Endodermal cell (in vitro differentiated cells): ENCODE measurements at regions not wholly inside any gene's neighbourhood (a gene's known extent, or its start where the extent isn't known, plus 50 kb on each side); places are given as distances from the start of the nearest gene placed in this dataset.
"Not testable (repeated sequence)": the region's sequence is repeated elsewhere in the genome, so short reads cannot be mapped to it uniquely, and the experiment has no call there.

Experiments
- DNase-seq: peaks from one replicate; pipeline ENCODE4 v3.0.0-alpha.2; 2017
- H3K27ac ChIP-seq: 2 replicates; pipeline ENCODE4 v1.5.1; 2013; ENCODE audit warnings: mild to moderate bottlenecking, low read depth, low read length, moderate library complexity
- H3K27me3 ChIP-seq: 2 replicates; pipeline ENCODE4 v1.6.1; 2013; ENCODE audit warnings: mild to moderate bottlenecking, low read length, moderate library complexity; ENCODE audit not compliant: insufficient read depth, control insufficient read depth, poor library complexity, severe bottlenecking
- H3K36me3 ChIP-seq: 2 replicates; pipeline ENCODE4 v1.7.0; 2013; ENCODE audit warnings: mild to moderate bottlenecking, low read length, moderate library complexity; ENCODE audit not compliant: control insufficient read depth, insufficient read depth
- H3K4me1 ChIP-seq: one replicate; pipeline ENCODE4 v1.7.0; 2013; ENCODE audit warnings: low read length; ENCODE audit not compliant: control insufficient read depth, insufficient read depth
- H3K4me3 ChIP-seq: 2 replicates; pipeline ENCODE4 v1.5.1; 2013; ENCODE audit warnings: mild to moderate bottlenecking, low read length, moderate library complexity
- H3K9ac ChIP-seq: 2 replicates; pipeline ENCODE4 v1.6.1; 2013; ENCODE audit warnings: mild to moderate bottlenecking, low read length, moderate library complexity; ENCODE audit not compliant: poor library complexity, severe bottlenecking; ENCODE audit errors: extremely low read depth
- H3K9me3 ChIP-seq: 2 replicates; pipeline ENCODE4 v1.6.1; 2013; ENCODE audit warnings: mild to moderate bottlenecking, low read length, moderate library complexity; ENCODE audit not compliant: control insufficient read depth
- H3K27ac Mint-ChIP-seq: 2 replicates; pipeline ENCODE4 v1.8.0; 2020; ENCODE audit warnings: mixed read lengths
- H3K27me3 Mint-ChIP-seq: 2 replicates; pipeline ENCODE4 v1.8.0; 2021; ENCODE audit warnings: mild to moderate bottlenecking, mixed read lengths; ENCODE audit not compliant: insufficient read depth
- H3K36me3 Mint-ChIP-seq: 2 replicates; pipeline ENCODE4 v1.8.0; 2020; ENCODE audit warnings: low read depth, mixed read lengths
- H3K4me1 Mint-ChIP-seq: 2 replicates; pipeline ENCODE4 v1.8.0; 2020; ENCODE audit warnings: mixed read lengths
- H3K4me3 Mint-ChIP-seq: 2 replicates; pipeline ENCODE4 v1.8.0; 2020; ENCODE audit warnings: mild to moderate bottlenecking, moderate library complexity, mixed read lengths
- H3K9me3 Mint-ChIP-seq: 2 replicates; pipeline ENCODE4 v1.8.0; 2020; ENCODE audit warnings: mild to moderate bottlenecking, mixed read lengths
- WGBS, 2 experiments: methylation state at CpG; one replicate each; pipeline versions ENCODE4 v1.1.5 to v1.1.7; 2013; ENCODE audit warnings: missing lambda C conversion rate in 2 of 2, mixed read lengths in 1 of 2; ENCODE audit not compliant: insufficient coverage in 1 of 2, insufficient read length in 1 of 2; 5-methylcytosine and 5-hydroxymethylcytosine counted together
- TF ChIP-seq, protein P1 (sequence below): fragments of 200-600 bp; sonication (generic); conservative IDR thresholded peaks from 2 replicates; pipeline ENCODE4 v1.5.0; 2021; ENCODE audit warnings: antibody characterized with exemption, mild to moderate bottlenecking

DNA sequence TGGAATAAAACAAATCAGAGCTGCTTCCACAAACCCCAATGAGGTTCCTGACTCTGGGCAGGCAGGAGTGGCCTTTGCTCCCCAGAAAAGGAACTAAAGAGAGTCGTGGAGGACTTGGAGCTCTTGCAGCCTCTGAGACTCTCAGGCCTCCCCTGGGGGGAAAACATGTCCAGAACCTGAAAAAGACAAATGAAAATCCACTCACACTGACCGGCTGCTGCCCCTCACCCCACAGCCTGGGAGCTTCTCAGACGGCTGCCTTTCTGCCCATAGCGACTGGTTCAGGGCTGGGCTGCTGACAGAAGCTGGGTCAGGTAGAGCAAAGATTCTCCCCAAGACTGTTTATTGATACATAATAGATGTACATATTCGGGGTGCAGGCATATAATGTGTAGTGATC, 356.0 kb downstream of the ADGRD1 start:
- Histone ChIP-seq H3K9ac (no peak overlapping the region), H3K4me3 (no peak overlapping the region), H3K9me3 (peaks cover under 1% of the 10 kb centered on the region), H3K36me3 (no peaks in the 10 kb centered on the region), H3K4me1 (peaks cover 3% of the 10 kb centered on the region), H3K27me3 (no peaks in the 10 kb centered on the region), H3K27ac (no peak overlapping the region)
- Mint-ChIP-seq H3K4me1 (peaks cover 8% of the 10 kb centered on the region), H3K9me3 (peaks cover 4% of the 10 kb centered on the region), H3K27me3 (no peaks in the 10 kb centered on the region), H3K4me3 (no peak overlapping the region), H3K36me3 (no peaks in the 10 kb centered on the region), H3K27ac (no peak overlapping the region)
- TF ChIP-seq, protein P1, sequence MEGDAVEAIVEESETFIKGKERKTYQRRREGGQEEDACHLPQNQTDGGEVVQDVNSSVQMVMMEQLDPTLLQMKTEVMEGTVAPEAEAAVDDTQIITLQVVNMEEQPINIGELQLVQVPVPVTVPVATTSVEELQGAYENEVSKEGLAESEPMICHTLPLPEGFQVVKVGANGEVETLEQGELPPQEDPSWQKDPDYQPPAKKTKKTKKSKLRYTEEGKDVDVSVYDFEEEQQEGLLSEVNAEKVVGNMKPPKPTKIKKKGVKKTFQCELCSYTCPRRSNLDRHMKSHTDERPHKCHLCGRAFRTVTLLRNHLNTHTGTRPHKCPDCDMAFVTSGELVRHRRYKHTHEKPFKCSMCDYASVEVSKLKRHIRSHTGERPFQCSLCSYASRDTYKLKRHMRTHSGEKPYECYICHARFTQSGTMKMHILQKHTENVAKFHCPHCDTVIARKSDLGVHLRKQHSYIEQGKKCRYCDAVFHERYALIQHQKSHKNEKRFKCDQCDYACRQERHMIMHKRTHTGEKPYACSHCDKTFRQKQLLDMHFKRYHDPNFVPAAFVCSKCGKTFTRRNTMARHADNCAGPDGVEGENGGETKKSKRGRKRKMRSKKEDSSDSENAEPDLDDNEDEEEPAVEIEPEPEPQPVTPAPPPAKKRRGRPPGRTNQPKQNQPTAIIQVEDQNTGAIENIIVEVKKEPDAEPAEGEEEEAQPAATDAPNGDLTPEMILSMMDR, result no peak
- 88 to 100% methylated on average over 1 to 5 of the region's 5 CpGs for WGBS, 2 experiments
- DNase-seq, result peak; percentile 41

DNA sequence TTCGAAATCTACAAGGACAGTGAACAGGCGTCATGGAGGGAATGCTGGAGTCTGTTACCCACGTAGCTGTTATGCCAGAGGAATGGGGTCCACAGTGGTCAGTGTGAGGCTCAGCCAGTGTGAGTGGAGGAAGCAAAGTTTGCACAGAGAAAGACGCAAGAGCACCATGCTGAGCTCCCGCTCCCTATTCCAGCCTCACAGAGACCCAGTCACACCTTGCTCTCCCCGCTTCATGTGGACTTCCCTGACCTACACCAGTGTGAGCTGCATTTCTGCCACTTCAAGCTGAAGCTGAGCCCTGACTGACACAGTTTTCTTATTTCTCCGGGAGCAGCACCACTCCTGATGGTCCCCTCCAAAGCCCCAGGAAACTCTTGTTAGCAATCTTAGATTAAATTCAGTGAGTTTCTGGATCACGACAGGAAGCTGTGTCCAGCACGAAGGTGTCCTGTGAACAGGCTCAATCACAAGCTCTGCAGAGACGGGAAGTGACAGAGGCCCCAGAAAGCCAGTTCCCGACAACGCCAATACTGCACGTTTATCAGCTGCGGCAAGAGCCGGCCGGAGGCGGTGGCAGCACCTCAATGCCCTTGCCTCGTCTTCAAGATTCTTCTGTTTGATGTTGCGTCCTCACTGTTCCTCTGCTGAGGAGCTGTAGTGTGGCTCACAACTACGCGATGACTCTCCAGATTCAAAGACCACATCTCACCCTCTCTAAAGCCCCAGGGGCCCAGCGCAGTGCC, 356.7 kb downstream of the ADGRD1 start:
- not testable (repeated sequence) for H3K27ac Mint-ChIP-seq, H3K9me3 Mint-ChIP-seq, H3K36me3 ChIP-seq, H3K4me3 Mint-ChIP-seq, H3K9ac ChIP-seq, H3K4me3 ChIP-seq, H3K4me1 Mint-ChIP-seq, H3K27me3 ChIP-seq, H3K27ac ChIP-seq, H3K4me1 ChIP-seq, H3K27me3 Mint-ChIP-seq, H3K9me3 ChIP-seq, H3K36me3 Mint-ChIP-seq
- WGBS, 2 experiments, result 79 to 89% methylated on average over 7 to 18 of the region's 22 CpGs
- peak; percentile 46 for DNase-seq

DNA sequence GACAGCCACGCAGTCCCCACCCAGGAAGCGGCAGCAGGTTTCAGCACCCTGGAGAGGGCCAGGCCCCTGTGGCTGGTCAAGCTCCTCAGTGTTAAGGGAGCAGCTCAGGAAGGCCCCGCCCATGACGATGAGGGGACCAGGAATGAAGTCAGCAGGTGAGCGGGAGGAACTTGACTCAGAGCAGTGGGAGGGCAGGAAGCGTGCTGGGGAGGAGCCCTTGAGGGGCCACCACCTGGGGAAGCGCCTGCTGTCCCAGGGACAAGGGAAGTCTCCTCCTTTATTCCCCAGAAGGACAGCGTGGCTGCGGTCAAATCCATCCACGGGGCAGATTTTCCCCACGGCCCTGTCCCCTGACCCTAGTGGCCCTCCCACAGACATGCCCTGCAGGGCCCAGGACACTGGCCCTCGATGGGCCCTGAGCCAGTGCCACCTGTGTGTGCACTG, 357.6 kb downstream of the ADGRD1 start:
- peak; percentile 90 for DNase-seq
- not testable (repeated sequence) for H3K27me3 Mint-ChIP-seq, H3K27ac Mint-ChIP-seq, H3K4me3 ChIP-seq, H3K9ac ChIP-seq, H3K4me1 ChIP-seq, H3K36me3 ChIP-seq, H3K36me3 Mint-ChIP-seq, H3K27me3 ChIP-seq, H3K9me3 ChIP-seq, H3K27ac ChIP-seq, H3K4me3 Mint-ChIP-seq, H3K4me1 Mint-ChIP-seq
- H3K9me3 Mint-ChIP-seq, result peaks cover 13% of the 10 kb centered on the region
- WGBS, 2 experiments, result 23 to 43% methylated on average over 3 to 10 of the region's 12 CpGs

DNA sequence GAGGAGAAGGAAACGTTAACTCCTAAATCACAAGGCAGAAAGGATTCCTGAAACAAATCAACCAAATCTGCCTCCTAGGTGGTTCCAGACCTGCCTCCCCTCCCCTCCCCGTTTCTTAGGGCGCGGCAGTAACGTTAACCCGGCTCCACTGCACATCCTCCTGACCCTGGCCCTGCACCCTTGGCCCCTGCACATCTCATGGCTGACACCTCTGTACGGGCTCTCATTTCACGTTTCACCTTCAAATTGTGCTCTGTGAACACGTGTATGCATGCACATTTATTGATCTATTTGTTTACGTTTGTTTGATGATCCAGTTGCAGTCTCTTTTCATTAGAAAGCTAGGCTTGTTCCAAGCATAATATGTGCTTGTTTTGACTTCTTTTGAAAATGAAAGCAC, 358.1 kb downstream of the ADGRD1 start:
- Histone ChIP-seq H3K4me1 (peaks cover 3% of the 10 kb centered on the region), H3K36me3 (no peaks in the 10 kb centered on the region), H3K9ac (no peak overlapping the region), H3K27ac (no peak overlapping the region), H3K9me3 (peaks cover 4% of the 10 kb centered on the region), H3K27me3 (no peaks in the 10 kb centered on the region), H3K4me3 (no peak overlapping the region)
- H3K27me3 Mint-ChIP-seq, result no peaks in the 10 kb centered on the region
- WGBS, 2 experiments, result 70 to 72% methylated on average over 9 of the region's 10 CpGs
- no peaks in the 10 kb centered on the region for H3K36me3 Mint-ChIP-seq
- no peak overlapping the region for H3K4me3 Mint-ChIP-seq
- TF ChIP-seq, protein P1, result no peak
- H3K27ac Mint-ChIP-seq, result no peak overlapping the region
- peaks cover 17% of the 10 kb centered on the region for H3K9me3 Mint-ChIP-seq
- peak; percentile 30 for DNase-seq
- H3K4me1 Mint-ChIP-seq, result peaks cover 8% of the 10 kb centered on the region

DNA sequence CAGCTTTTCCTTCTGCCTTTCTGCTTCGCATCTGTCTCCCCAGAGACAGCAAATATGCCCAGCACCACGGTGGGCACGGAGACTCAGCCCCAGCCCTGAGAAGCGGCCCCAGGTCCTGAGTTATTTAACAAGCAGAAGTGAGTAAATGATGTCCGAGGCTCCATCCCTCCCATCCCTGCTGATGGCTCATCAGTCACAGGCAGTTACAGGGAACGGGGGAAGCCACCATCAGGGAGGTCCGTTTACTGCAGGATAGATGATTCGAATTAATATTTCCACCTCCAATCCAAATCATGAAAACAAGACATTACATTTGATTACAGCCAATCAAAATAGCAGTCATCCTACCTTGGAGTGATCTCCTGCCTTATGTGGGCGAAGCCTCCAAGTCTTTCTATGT, 358.7 kb downstream of the ADGRD1 start:
- H3K9ac ChIP-seq, result not testable (repeated sequence)
- peak; percentile 38 for DNase-seq
- 88% methylated on average over 4 of the region's 9 CpGs; no CpG with 5 or more reads in 1 of the 2 experiments for WGBS, 2 experiments

More for the DNA sequence above, 358.7 kb downstream of the ADGRD1 start:
- H3K4me1 ChIP-seq, H3K4me3 Mint-ChIP-seq, H3K9me3 ChIP-seq, H3K27me3 Mint-ChIP-seq, H3K27ac ChIP-seq, H3K27ac Mint-ChIP-seq, H3K36me3 ChIP-seq, H3K4me3 ChIP-seq, H3K27me3 ChIP-seq, H3K36me3 Mint-ChIP-seq, H3K4me1 Mint-ChIP-seq: not testable (repeated sequence)
- H3K9me3 Mint-ChIP-seq, result peaks cover 23% of the 10 kb centered on the region
